Nephron (organoid): ENCODE measurements at regions not wholly inside any gene's neighbourhood (a gene's known extent, or its start where the extent isn't known, plus 50 kb on each side); places are given as distances from the start of the nearest gene placed in this dataset.

Experiments
- H3K27ac Mint-ChIP-seq, 3 experiments: 2 replicates each; pipeline ENCODE4 v1.8.0; 2020; ENCODE audit warnings: mixed read lengths in 3 of 3, mild to moderate bottlenecking in 2 of 3, moderate library complexity in 1 of 3
- H3K27me3 Mint-ChIP-seq: 2 replicates; pipeline ENCODE4 v1.8.0; 2021; ENCODE audit warnings: low read depth, mild to moderate bottlenecking, moderate library complexity, mixed read lengths
- H3K36me3 Mint-ChIP-seq: 2 replicates; pipeline ENCODE4 v1.8.0; 2020; ENCODE audit warnings: low read depth, mixed read lengths
- H3K4me1 Mint-ChIP-seq: 2 replicates; pipeline ENCODE4 v1.8.0; 2020; ENCODE audit warnings: mixed read lengths
- H3K4me3 Mint-ChIP-seq, 3 experiments: 2 replicates each; pipeline ENCODE4 v1.8.0; 2020; ENCODE audit warnings: mild to moderate bottlenecking in 3 of 3, mixed read lengths in 3 of 3, moderate library complexity in 2 of 3
- H3K9me3 Mint-ChIP-seq: 2 replicates; pipeline ENCODE4 v1.8.0; 2020; ENCODE audit warnings: mixed read lengths
- TF ChIP-seq, protein P1 (sequence below), 3 experiments: fragments of 200-600 bp; sonication (generic); IDR thresholded peaks; one replicate each; pipeline ENCODE4 v1.5.0; 2021; ENCODE audit warnings: antibody characterized with exemption in 3 of 3; ENCODE audit not compliant: unreplicated experiment in 3 of 3

DNA sequence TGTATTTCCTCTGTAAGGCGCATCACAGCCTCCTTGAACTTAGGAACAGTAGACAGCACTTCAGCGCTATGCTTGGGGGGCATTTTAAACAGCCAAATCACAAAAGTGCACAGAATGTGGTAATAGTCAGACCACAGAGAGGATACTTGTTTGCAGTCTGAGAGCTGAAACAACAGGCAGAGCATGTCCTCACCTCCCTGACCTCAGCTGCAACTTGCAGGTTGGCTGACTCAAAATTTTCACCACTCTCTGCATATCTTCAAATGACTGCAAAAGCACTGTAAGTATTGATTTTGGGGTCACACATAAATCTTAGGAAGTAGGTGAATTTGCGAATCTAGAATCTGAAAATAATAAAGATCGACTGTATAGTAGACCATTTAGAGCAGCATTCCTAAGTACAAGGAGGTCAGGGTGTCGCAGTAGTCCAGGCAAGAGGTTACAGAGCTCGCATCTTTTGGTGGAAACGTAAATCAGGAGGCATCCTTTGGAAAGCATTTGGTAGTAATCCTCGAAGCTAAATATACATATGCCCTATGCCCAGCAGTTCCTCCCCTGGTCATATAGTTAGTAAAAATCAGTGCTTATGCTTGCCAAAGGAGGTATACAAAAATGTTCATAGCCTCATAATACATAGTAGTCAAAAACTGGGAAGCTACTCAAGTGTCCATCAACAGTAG lies 108.2 kb upstream of the MYCN start:
- Mint-ChIP-seq H3K27ac (no peak overlapping the region), H3K4me1 (no peaks in the 10 kb centered on the region), H3K4me3 (no peak overlapping the region), H3K36me3 (no peaks in the 10 kb centered on the region), H3K9me3 (peaks cover 9% of the 10 kb centered on the region), H3K27me3 (peaks cover 4% of the 10 kb centered on the region)
- TF ChIP-seq, protein P1, sequence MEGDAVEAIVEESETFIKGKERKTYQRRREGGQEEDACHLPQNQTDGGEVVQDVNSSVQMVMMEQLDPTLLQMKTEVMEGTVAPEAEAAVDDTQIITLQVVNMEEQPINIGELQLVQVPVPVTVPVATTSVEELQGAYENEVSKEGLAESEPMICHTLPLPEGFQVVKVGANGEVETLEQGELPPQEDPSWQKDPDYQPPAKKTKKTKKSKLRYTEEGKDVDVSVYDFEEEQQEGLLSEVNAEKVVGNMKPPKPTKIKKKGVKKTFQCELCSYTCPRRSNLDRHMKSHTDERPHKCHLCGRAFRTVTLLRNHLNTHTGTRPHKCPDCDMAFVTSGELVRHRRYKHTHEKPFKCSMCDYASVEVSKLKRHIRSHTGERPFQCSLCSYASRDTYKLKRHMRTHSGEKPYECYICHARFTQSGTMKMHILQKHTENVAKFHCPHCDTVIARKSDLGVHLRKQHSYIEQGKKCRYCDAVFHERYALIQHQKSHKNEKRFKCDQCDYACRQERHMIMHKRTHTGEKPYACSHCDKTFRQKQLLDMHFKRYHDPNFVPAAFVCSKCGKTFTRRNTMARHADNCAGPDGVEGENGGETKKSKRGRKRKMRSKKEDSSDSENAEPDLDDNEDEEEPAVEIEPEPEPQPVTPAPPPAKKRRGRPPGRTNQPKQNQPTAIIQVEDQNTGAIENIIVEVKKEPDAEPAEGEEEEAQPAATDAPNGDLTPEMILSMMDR (IDR thresholded peaks at IDR 0.05; ENCODE audit: unreplicated experiment in 3 of 3) = no peak

DNA sequence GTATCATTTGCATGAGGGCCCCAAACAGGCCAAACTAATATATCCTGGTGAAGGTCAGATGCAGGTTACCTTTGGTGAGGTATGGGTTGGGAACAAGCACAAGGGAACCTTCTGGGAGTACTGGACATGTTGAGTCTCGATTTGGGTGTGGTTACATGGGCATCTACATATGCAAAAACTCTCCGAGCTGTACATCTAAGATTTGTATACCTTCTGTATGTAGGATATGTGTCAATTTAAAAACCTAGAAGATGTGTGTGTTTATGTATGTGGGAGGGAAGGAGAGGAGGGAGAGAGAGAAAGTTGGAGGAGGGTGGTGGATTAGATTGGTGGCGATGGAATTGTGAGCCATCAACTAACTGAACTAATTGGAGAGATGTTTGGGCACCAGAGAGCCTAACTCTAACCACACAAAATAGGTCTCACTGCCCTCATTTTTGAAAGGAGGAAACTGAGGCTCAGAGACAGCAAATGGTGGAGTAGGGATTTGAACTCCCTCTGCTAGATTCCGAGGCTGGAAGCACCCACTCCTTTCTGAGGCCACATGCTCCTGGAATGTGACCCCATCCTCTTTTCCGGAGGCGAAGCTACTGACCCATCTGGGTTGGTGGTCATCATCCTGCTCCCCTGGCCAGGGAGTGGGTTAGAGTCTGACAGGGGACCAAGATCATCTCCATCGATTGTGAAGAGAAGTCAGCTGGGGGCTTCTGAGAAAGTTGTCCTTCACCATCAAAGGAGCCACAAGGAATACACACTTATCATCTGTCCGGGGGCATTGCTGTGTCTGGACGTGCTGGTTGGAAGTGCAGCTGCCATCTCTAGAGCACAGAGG lies 107.3 kb upstream of the MYCN start:
- H3K4me1 Mint-ChIP-seq = no peaks in the 10 kb centered on the region
- H3K4me3 Mint-ChIP-seq = no peak overlapping the region
- H3K27ac Mint-ChIP-seq = no peak overlapping the region
- TF ChIP-seq, protein P1 (IDR thresholded peaks at IDR 0.05; ENCODE audit: unreplicated experiment in 3 of 3) = no peak
- peaks cover 4% of the 10 kb centered on the region for H3K27me3 Mint-ChIP-seq
- H3K36me3 Mint-ChIP-seq = no peaks in the 10 kb centered on the region
- peaks cover 9% of the 10 kb centered on the region for H3K9me3 Mint-ChIP-seq

DNA sequence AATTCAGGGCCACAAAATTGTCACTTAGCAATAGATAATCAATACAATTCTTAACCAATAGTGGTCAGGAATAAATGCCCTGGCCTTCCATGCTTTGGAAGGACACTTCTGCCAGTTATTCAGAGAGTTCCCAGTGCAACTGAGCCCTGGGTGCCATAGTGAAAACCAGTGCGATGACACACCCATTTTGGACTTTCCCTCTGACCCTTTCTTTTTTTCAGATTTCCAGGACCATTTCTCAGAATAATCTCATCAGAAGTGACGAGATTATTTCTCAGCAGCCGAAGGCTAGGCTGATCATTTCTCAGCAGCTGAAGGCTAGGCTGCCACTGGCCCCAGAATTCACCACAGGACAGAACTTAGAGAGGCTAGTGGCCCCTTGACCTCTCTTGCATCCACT lies 106.6 kb upstream of the MYCN start:
- Mint-ChIP-seq H3K4me3 (no peak overlapping the region), H3K4me1 (no peaks in the 10 kb centered on the region), H3K27ac (no peak overlapping the region), H3K36me3 (no peaks in the 10 kb centered on the region), H3K27me3 (peaks cover 7% of the 10 kb centered on the region), H3K9me3 (peaks cover 9% of the 10 kb centered on the region)
- TF ChIP-seq, protein P1 (IDR thresholded peaks at IDR 0.05; ENCODE audit: unreplicated experiment in 3 of 3) = no peak

DNA sequence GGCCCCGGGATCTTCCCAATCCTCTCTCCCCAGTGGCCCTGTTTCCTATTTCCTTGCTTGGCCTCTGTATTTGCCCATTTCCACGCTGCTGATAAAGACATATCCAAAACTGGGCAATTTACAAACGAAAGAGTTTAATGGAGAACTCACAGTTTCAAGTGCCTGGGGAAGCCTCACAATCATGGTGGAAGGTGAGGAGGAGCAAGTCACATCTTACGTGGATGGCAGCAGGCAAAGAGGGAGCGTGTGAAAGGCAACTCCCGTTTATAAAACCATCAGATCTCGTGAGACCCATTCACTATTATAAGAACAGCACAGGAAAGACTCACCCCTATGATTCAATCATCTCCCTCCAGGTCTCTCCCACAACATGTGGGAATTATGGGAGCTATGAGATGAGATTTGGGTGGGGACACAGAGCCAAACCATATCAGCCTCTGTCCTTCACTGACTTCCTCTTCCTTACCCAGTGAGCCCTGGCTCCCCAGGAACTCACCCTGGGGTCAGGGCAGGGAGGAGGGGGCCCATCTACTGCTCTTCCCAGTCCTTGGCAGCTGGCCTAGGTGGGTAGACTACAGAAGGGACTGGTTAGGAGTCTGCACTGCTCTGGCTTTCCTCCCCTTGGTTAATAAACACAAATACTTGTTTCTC lies 105.8 kb upstream of the MYCN start:
- Mint-ChIP-seq H3K9me3 (peaks cover 11% of the 10 kb centered on the region), H3K36me3 (no peaks in the 10 kb centered on the region), H3K27ac (no peak overlapping the region), H3K4me1 (no peaks in the 10 kb centered on the region), H3K27me3 (peaks cover 8% of the 10 kb centered on the region), H3K4me3 (no peak overlapping the region)
- TF ChIP-seq, protein P1 (IDR thresholded peaks at IDR 0.05; ENCODE audit: unreplicated experiment in 3 of 3) = no peak

DNA sequence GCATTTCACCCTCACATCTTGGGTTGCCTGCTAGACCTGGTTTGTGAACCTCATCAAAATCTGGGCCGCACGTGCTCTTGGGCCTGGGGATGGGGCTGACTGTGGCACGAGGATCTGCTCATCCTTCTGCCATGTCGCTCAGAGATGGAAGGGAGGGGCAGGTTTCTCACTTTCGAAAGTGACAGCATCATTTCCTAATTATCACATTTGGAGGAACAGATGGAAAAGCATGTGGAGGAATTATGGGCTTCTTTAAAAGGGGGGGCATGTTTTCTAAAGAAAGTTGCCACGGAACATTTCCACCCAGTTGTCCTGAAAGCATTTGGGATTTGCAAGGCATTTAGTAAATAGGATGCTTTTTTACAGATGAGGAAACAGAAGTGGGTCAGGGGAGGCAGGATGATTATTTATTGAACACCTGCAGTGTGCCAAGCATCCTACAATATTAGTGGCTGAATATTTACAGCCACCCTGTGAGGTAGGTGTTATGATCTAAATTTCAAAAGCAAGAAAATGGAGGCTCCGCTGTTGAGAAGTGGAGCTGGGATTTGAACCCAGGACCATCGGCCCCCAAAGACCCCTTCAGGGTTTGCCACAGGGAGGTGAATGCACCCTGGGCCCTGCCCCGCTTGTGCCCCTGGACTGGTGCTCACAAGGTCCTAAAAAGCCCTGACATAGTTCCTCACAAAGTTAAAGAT lies 104.2 kb upstream of the MYCN start:
- H3K27me3 Mint-ChIP-seq = peaks cover 11% of the 10 kb centered on the region
- peaks cover 11% of the 10 kb centered on the region for H3K9me3 Mint-ChIP-seq
- no peak overlapping the region for H3K4me3 Mint-ChIP-seq
- TF ChIP-seq, protein P1 (IDR thresholded peaks at IDR 0.05; ENCODE audit: unreplicated experiment in 3 of 3) = no peak
- H3K27ac Mint-ChIP-seq = no peak overlapping the region
- H3K36me3 Mint-ChIP-seq = no peaks in the 10 kb centered on the region
- H3K4me1 Mint-ChIP-seq = no peaks in the 10 kb centered on the region
